ENCODE measurements at regions not wholly inside any gene's neighbourhood (a gene's known extent, or its start where the extent isn't known, plus 50 kb on each side); places are given as distances from the start of the nearest gene placed in this dataset.

DNA sequence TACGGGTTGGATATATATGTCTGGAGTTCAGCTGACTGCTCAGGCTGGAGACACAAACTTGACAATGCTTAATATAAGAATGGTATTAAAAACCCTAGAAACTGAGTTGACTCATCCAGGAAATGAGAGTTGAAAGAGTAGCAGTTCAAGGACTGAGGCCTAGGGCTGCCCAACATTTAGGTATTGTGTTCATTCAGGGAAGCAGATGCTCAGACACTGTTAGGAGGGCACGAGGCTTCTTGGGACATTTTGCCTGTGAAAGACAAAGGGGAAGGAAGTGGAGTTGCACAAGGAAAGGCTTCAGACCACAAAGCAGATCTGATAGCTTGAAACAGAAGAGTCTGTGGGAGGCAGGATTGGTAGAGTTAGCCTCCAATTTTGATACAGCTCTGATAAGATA is 52.0 kb upstream of the HS3ST1 start:
- TF ChIP-seq, protein P1, sequence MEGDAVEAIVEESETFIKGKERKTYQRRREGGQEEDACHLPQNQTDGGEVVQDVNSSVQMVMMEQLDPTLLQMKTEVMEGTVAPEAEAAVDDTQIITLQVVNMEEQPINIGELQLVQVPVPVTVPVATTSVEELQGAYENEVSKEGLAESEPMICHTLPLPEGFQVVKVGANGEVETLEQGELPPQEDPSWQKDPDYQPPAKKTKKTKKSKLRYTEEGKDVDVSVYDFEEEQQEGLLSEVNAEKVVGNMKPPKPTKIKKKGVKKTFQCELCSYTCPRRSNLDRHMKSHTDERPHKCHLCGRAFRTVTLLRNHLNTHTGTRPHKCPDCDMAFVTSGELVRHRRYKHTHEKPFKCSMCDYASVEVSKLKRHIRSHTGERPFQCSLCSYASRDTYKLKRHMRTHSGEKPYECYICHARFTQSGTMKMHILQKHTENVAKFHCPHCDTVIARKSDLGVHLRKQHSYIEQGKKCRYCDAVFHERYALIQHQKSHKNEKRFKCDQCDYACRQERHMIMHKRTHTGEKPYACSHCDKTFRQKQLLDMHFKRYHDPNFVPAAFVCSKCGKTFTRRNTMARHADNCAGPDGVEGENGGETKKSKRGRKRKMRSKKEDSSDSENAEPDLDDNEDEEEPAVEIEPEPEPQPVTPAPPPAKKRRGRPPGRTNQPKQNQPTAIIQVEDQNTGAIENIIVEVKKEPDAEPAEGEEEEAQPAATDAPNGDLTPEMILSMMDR (conservative IDR thresholded peaks at IDR 0.05): no peak
- H3K27ac Mint-ChIP-seq (ENCODE audit: unreplicated experiment): no peak overlapping the region

More for the DNA sequence above, 52.0 kb upstream of the HS3ST1 start:
- DNase-seq (ENCODE audit: low read depth, low spot score): no peak
- H3K36me3 Mint-ChIP-seq (ENCODE audit: low read depth): peaks cover 2% of the 10 kb centered on the region
- H3K4me1 Mint-ChIP-seq: no peaks in the 10 kb centered on the region
- H3K4me3 Mint-ChIP-seq: no peak overlapping the region
- peaks cover 2% of the 10 kb centered on the region for H3K9me3 Mint-ChIP-seq
- no peaks in the 10 kb centered on the region for H3K27me3 Mint-ChIP-seq (ENCODE audit: low read depth)

Data from neural crest cell (in vitro differentiated cells).